ENCODE measurements at regions not wholly inside any gene's neighbourhood (a gene's known extent, or its start where the extent isn't known, plus 50 kb on each side); places are given as distances from the start of the nearest gene placed in this dataset.

DNA sequence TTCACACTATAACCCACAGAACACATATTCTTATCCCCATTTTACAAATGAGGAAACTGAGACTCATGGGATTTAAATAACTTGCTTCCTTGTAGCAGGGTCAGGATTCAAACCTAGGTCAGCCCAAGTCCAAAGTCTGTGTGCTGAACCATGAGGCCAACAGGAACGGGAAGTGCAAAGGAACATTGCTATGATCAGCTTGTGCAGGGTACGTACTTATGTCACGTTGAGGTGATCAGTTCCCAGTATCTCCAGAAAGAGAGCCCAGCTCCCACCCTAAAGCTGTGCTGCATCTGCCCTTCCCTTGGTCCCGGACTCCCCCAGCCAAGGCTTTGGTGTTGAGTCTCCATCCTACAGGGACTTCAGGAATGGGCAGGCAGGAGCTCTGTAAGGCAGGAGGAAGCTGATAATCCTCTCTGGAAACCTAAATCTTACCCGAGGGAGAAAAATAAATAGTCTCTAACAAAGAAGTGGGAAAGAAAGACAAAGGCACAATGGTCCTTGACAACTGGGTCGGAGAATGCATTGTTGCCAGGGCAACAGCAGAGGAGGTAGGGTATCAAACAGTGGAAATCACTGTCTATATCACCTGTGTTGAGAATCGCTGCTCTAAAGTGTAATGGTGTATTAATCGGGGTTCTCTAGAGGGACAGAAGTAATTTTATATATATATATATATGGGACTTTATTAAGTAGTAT, 82.5 kb upstream of the FICD start:
- no peak for DNase-seq
- no peak overlapping the region for H3K4me3 ChIP-seq
- no peaks in the 10 kb centered on the region for H3K4me1 ChIP-seq
- TF ChIP-seq, protein P1, sequence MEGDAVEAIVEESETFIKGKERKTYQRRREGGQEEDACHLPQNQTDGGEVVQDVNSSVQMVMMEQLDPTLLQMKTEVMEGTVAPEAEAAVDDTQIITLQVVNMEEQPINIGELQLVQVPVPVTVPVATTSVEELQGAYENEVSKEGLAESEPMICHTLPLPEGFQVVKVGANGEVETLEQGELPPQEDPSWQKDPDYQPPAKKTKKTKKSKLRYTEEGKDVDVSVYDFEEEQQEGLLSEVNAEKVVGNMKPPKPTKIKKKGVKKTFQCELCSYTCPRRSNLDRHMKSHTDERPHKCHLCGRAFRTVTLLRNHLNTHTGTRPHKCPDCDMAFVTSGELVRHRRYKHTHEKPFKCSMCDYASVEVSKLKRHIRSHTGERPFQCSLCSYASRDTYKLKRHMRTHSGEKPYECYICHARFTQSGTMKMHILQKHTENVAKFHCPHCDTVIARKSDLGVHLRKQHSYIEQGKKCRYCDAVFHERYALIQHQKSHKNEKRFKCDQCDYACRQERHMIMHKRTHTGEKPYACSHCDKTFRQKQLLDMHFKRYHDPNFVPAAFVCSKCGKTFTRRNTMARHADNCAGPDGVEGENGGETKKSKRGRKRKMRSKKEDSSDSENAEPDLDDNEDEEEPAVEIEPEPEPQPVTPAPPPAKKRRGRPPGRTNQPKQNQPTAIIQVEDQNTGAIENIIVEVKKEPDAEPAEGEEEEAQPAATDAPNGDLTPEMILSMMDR (IDR thresholded peaks at IDR 0.05; ENCODE audit: borderline replicate concordance), result no peak
- H3K27me3 ChIP-seq (ENCODE audit: low read depth), result peaks cover 11% of the 10 kb centered on the region
- intact Hi-C loops (cut with micrococcal nuclease), result no loop called here
- no peak overlapping the region for H3K27ac ChIP-seq (replicated peaks)
- no peaks in the 10 kb centered on the region for H3K36me3 ChIP-seq
- no peaks in the 10 kb centered on the region for H3K9me3 ChIP-seq (replicated peaks)

DNA sequence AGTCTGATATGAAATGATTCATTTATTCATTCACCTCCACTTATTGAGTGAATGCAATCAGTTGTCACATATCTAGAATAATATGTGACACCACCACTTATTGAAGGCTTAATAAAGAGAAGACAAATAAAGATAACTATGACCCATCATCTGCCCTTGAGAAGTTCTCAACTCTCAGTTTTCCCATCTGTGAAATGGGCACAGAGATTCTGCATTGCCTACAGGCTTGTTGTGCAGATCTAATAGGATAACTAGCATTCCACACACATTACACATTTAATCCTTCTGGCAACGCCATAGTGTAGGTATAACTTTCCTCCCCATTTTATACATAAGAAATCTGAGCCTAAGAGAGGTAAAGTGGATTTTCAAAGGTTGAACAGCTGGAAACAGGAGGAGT, 84.2 kb upstream of the FICD start:
- Histone ChIP-seq H3K4me1 (no peaks in the 10 kb centered on the region), H3K27me3 (ENCODE audit: low read depth) (peaks cover 25% of the 10 kb centered on the region), H3K27ac (replicated peaks) (no peak overlapping the region), H3K36me3 (no peaks in the 10 kb centered on the region), H3K9me3 (replicated peaks) (no peaks in the 10 kb centered on the region), H3K4me3 (no peak overlapping the region)
- intact Hi-C loops (cut with micrococcal nuclease), result no loop called here
- TF ChIP-seq, protein P1 (IDR thresholded peaks at IDR 0.05; ENCODE audit: borderline replicate concordance), result no peak
- no peak for DNase-seq

DNA sequence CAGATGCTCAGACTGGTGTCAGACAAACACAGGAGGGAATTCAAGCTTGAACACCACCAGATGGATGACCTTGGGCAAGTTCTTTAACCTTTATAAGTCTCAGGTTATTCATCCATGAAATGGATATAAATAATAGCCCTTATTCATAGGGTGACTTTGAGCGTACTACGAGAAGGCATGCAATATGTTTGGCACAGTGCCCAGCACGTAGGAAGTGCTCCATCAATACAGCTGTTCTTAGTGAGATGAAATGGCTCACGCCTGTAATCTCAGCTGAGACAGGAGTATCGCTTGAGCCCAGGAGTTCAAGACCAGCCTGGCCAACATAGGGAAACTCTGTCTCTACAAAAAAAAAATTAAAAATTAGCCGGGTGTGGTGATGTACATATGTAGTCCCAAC, 84.8 kb upstream of the FICD start:
- Histone ChIP-seq H3K4me1 (no peaks in the 10 kb centered on the region), H3K27me3 (ENCODE audit: low read depth) (peaks cover 25% of the 10 kb centered on the region), H3K36me3 (no peaks in the 10 kb centered on the region), H3K4me3 (no peak overlapping the region), H3K9me3 (replicated peaks) (no peaks in the 10 kb centered on the region), H3K27ac (replicated peaks) (no peak overlapping the region)
- TF ChIP-seq, protein P1 (IDR thresholded peaks at IDR 0.05; ENCODE audit: borderline replicate concordance), result no peak
- no peak for DNase-seq
- intact Hi-C loops (cut with micrococcal nuclease), result no loop called here

DNA sequence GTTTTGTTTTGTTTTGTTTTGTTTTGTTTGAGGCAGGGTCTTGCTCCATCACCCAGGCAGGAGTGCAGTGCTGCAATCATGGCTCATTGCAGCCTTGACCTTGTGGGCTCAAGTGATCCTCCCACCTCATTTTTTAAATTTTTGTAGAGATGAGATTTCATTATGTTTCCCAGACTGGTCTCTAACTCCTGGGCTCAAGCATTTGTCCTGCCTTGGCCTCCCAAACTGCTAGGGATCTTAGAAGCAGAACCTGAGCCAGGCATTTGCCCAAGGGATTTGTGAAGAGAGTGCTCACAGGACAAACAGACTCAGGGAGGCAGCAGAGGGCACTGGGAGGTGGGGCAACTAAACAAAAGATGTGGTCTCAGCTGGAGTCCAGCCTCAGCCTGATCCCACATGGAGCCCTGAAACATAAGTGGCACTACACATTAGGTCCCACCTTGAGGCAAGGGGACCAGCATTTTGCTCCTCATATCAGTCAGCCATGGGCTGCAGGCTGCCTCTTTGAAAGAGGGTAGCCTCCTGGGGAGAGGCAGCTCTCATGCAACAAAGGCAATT, 86.2 kb upstream of the CMKLR1 start:
- intact Hi-C loops (cut with micrococcal nuclease), result no loop called here
- H3K27ac ChIP-seq (replicated peaks), result no peak overlapping the region

DNA sequence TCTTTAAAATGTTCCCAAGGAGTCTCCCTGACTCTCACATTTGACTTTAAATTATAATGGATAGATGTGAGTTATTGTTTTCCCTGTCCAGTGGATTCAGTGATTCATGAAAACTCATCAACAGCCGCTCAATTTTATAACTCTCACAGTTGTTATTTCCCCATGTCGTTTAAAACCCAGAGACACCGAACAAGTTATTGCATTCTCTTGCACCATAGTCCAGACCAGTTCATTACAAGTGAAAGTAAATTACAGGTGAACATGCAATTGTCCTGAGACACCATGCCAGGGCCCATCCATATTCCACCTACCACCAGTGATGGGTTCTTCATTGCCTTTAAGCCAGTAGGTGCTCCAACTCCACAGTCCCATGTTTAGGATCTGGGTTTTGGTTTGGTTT, 85.7 kb upstream of the CMKLR1 start:
- Histone ChIP-seq H3K4me1 (no peaks in the 10 kb centered on the region), H3K36me3 (no peaks in the 10 kb centered on the region), H3K27me3 (ENCODE audit: low read depth) (peaks cover 15% of the 10 kb centered on the region), H3K27ac (replicated peaks) (no peak overlapping the region), H3K4me3 (no peak overlapping the region), H3K9me3 (replicated peaks) (no peaks in the 10 kb centered on the region)
- intact Hi-C loops (cut with micrococcal nuclease), result no loop called here
- TF ChIP-seq, protein P1 (IDR thresholded peaks at IDR 0.05; ENCODE audit: borderline replicate concordance), result no peak
- no peak for DNase-seq

More for the DNA sequence above, 86.2 kb upstream of the CMKLR1 start:
- H3K9me3 ChIP-seq (replicated peaks), result no peaks in the 10 kb centered on the region
- H3K27me3 ChIP-seq (ENCODE audit: low read depth), result peaks cover 15% of the 10 kb centered on the region
- H3K4me3 ChIP-seq, result no peak overlapping the region
- no peak for DNase-seq
- H3K36me3 ChIP-seq, result no peaks in the 10 kb centered on the region
- H3K4me1 ChIP-seq, result no peaks in the 10 kb centered on the region
- TF ChIP-seq, protein P1 (IDR thresholded peaks at IDR 0.05; ENCODE audit: borderline replicate concordance), result no peak
